Fibroblast of mammary gland (primary cell): ENCODE measurements at regions not wholly inside any gene's neighbourhood (a gene's known extent, or its start where the extent isn't known, plus 50 kb on each side); places are given as distances from the start of the nearest gene placed in this dataset.
"Not testable (repeated sequence)": the region's sequence is repeated elsewhere in the genome, so short reads cannot be mapped to it uniquely, and the experiment has no call there.

Experiments
- DNase-seq: peaks from one replicate; pipeline ENCODE4 v3.0.0-alpha.2; 2010; ENCODE audit warnings: low read depth
- H3K4me3 ChIP-seq: 2 replicates; pipeline ENCODE4 v1.5.1; 2011; ENCODE audit warnings: low read depth, mild to moderate bottlenecking, low read length, moderate library complexity; ENCODE audit not compliant: control insufficient read depth
- TF ChIP-seq, protein P1 (sequence below): conservative IDR thresholded peaks from 2 replicates; pipeline ENCODE4 v1.5.1; 2011; ENCODE audit warnings: low read depth, low read length, inconsistent platforms; ENCODE audit not compliant: control insufficient read depth, insufficient read depth

- DNase-seq: no peak
- TF ChIP-seq, protein P1, sequence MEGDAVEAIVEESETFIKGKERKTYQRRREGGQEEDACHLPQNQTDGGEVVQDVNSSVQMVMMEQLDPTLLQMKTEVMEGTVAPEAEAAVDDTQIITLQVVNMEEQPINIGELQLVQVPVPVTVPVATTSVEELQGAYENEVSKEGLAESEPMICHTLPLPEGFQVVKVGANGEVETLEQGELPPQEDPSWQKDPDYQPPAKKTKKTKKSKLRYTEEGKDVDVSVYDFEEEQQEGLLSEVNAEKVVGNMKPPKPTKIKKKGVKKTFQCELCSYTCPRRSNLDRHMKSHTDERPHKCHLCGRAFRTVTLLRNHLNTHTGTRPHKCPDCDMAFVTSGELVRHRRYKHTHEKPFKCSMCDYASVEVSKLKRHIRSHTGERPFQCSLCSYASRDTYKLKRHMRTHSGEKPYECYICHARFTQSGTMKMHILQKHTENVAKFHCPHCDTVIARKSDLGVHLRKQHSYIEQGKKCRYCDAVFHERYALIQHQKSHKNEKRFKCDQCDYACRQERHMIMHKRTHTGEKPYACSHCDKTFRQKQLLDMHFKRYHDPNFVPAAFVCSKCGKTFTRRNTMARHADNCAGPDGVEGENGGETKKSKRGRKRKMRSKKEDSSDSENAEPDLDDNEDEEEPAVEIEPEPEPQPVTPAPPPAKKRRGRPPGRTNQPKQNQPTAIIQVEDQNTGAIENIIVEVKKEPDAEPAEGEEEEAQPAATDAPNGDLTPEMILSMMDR: no peak
- no peak overlapping the region for H3K4me3 ChIP-seq
These were observed 64.1 kb upstream of the EHBP1 start for GRCh38 chr2:62641410-62641843.

DNA sequence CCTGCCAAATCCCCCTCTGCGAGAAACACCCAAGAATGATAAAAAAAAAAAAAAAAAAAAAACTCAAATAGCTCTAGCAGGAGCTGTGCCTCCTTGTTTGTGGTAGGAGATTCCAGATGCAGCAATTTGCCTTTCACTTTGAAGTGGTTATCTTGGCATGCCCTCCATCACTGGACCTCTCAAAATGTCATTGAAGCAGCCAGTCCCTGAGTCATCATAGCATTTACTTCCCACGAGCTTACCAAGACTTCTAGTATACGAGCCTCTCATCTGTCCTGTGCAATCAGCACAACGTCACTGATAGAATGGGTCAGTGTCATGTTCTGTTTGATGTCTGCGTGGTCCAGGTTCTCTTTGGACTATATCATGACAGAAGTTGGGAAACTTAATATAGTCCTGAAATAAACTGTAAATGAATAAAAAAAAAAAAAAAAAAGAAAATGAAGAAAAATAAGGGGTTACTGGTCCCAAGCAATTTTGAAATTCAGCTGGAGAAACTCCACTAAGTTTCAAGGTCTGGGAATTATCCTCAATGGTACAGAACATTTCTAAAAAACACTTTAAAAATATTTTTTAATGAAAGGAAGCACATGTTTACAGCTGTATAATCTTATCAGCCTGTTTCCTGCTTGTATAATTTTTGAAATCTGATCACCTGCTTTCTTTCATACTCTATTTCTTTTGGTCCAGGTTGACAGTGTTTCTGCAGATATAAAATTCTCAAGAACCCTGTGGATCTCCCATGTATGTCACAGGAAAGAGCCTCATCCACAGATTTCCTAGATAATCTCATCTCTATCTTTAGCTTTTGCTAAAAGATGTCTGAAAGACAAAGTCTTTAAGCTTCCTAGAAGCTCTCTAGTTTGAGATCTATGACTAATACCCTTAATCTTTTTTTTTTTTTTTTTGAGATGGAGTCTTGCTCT lies 74.1 kb upstream of the EHBP1 start:
- TF ChIP-seq, protein P1: no peak
- H3K4me3 ChIP-seq: no peak overlapping the region
- no peak for DNase-seq

DNA sequence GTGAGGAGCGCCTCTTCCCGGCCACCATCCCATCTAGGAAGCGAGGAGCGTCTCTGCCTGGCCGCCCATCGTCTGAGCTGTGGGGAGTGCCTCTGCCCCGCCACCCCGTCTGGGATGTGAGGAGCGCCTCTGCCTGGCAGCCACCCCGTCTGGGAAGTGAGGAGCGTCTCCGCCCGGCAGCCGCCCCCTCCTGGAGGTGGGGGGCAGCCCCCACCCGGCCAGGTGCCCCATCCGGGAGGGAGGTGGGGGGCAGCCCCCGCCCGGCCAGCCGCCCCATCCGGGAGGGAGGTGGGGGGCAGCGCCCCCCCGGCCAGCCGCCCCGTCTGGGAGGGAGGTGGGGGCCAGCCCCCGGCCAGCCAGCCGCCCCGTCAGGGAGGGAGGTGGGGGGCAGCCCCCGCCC lies 75.3 kb upstream of the EHBP1 start:
- DNase-seq: not testable (repeated sequence)

GRCh38 chr2:62629310-62629709 lies 76.2 kb upstream of the EHBP1 start:
- not testable (repeated sequence) for DNase-seq, H3K4me3 ChIP-seq

More for the DNA sequence above, 75.3 kb upstream of the EHBP1 start:
- not testable (repeated sequence) for H3K4me3 ChIP-seq

GRCh38 chr2:62627667-62628066 lies 77.8 kb upstream of the EHBP1 start:
- TF ChIP-seq, protein P1: no peak
- no peak overlapping the region for H3K4me3 ChIP-seq
- DNase-seq: no peak

DNA sequence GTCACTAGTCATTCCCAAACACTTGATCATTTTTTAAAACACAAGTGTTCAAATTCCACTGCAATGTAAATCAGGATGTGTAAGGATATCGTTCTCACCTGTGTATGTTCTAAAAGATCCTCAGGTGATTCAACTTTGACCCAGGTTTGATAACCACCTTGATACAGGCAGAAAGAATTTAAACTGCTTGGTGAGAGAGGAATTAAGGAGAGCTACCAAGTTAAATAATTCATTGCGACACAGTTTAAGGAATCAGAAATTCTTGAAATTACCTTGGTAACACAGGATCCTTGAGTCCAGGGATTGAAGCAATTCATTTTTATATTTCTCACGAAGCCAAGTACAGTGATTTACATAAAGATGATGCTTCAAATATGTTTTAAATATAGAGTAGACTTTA lies 80.7 kb upstream of the EHBP1 start:
- TF ChIP-seq, protein P1: no peak
- DNase-seq: no peak
- H3K4me3 ChIP-seq: no peak overlapping the region

DNA sequence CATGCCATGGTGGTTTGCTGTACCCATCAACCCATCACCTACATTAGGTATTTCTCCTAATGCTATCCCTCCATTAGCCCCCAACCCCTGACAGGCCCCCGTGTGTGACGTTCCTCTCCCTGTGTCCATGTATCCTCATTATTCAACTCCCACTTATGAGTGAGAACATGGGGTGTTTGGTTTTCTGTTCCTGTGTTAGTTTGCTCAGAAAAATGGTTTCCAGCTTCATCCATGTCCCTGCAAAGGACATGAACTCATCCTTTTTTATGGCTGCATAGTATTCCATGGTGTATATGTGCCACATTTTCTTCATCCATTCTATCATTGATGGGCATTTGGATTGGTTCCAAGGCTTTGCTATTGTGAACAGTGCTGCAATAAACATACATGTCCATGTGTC lies 89.0 kb upstream of the EHBP1 start:
- not testable (repeated sequence) for DNase-seq, H3K4me3 ChIP-seq

- peak; percentile 7 for DNase-seq
- H3K4me3 ChIP-seq: no peak overlapping the region
- TF ChIP-seq, protein P1: no peak
These were observed 93.7 kb upstream of the EHBP1 start for GRCh38 chr2:62611854-62612253.

DNA sequence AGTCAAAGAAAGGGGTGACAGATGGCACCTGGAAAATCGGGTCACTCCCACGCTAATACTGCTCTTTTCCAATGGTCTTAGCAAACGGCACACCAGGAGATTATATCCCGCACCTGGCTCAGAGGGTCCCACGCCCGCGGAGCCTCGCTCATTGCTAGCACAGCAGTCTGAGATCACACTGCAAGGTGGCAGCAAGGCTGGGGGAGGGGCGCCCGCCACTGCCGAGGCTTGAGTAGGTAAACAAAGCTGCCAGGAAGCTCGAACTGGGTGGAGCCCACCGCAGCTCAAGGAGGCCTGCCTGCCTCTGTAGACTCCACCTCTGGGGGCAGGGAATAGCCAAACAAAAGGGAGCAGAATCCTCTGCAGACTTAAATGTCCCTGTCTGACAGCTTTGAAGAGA lies 99.5 kb upstream of the TMEM17 start:
- not testable (repeated sequence) for DNase-seq, H3K4me3 ChIP-seq
